ENCODE measurements at regions not wholly inside any gene's neighbourhood (a gene's known extent, or its start where the extent isn't known, plus 50 kb on each side); places are given as distances from the start of the nearest gene placed in this dataset.

- Mint-ChIP-seq H3K27me3 (peaks cover 2% of the 10 kb centered on the region), H3K4me3 (no peak overlapping the region), H3K4me1 (peaks cover 2% of the 10 kb centered on the region), H3K27ac (no peak overlapping the region), H3K9me3 (no peaks in the 10 kb centered on the region), H3K36me3 (no peaks in the 10 kb centered on the region)
- DNase-seq (ENCODE audit: low spot score in 2 of 2), result no peak
- no peak for ATAC-seq (ENCODE audit: low read depth)
These were observed 134.0 kb upstream of the PHACTR1 start for GRCh38 chr6:12582421-12583110.

- DNase-seq (ENCODE audit: low spot score in 2 of 2) (no peak), ATAC-seq (ENCODE audit: low read depth) (no peak)
- H3K27ac Mint-ChIP-seq, result no peak overlapping the region
- peaks cover 2% of the 10 kb centered on the region for H3K4me1 Mint-ChIP-seq
- H3K9me3 Mint-ChIP-seq, result no peaks in the 10 kb centered on the region
- no peaks in the 10 kb centered on the region for H3K36me3 Mint-ChIP-seq
- peaks cover 2% of the 10 kb centered on the region for H3K27me3 Mint-ChIP-seq
- no peak overlapping the region for H3K4me3 Mint-ChIP-seq
These were observed 131.7 kb upstream of the PHACTR1 start for GRCh38 chr6:12584631-12585405.

- Mint-ChIP-seq H3K4me3 (no peak overlapping the region), H3K36me3 (no peaks in the 10 kb centered on the region), H3K27ac (no peak overlapping the region), H3K9me3 (no peaks in the 10 kb centered on the region), H3K4me1 (peaks cover 2% of the 10 kb centered on the region), H3K27me3 (peaks cover 2% of the 10 kb centered on the region)
- ATAC-seq (ENCODE audit: low read depth) (no peak), DNase-seq (ENCODE audit: low spot score in 2 of 2) (no peak)
These were observed 131.0 kb upstream of the PHACTR1 start for GRCh38 chr6:12585497-12585958.

- H3K36me3 Mint-ChIP-seq, result no peaks in the 10 kb centered on the region
- no peak overlapping the region for H3K4me3 Mint-ChIP-seq
- no peak overlapping the region for H3K27ac Mint-ChIP-seq
- H3K4me1 Mint-ChIP-seq, result peaks cover 2% of the 10 kb centered on the region
- ATAC-seq (ENCODE audit: low read depth), result no peak
- H3K27me3 Mint-ChIP-seq, result peaks cover 2% of the 10 kb centered on the region
- no peaks in the 10 kb centered on the region for H3K9me3 Mint-ChIP-seq
- DNase-seq (ENCODE audit: low spot score in 2 of 2), result no peak
These were observed 129.7 kb upstream of the PHACTR1 start for GRCh38 chr6:12586721-12587480.

- peaks cover 2% of the 10 kb centered on the region for H3K27me3 Mint-ChIP-seq
- ATAC-seq (ENCODE audit: low read depth) (no peak), DNase-seq (ENCODE audit: low spot score in 2 of 2) (no peak)
- no peak overlapping the region for H3K27ac Mint-ChIP-seq
- H3K36me3 Mint-ChIP-seq, result no peaks in the 10 kb centered on the region
- no peak overlapping the region for H3K4me3 Mint-ChIP-seq
- no peaks in the 10 kb centered on the region for H3K9me3 Mint-ChIP-seq
- H3K4me1 Mint-ChIP-seq, result peaks cover 18% of the 10 kb centered on the region
These were observed 125.7 kb upstream of the PHACTR1 start for GRCh38 chr6:12590901-12591300.

GRCh38 chr6:12592634-12593033 is 123.9 kb upstream of the PHACTR1 start:
- Mint-ChIP-seq H3K36me3 (no peaks in the 10 kb centered on the region), H3K27me3 (no peaks in the 10 kb centered on the region), H3K4me3 (no peak overlapping the region), H3K4me1 (peaks cover 18% of the 10 kb centered on the region), H3K27ac (peak overlapping the region; percentile 32), H3K9me3 (no peaks in the 10 kb centered on the region)
- ATAC-seq (ENCODE audit: low read depth), result no peak
- no peak for DNase-seq (ENCODE audit: low spot score in 2 of 2)

- no peak overlapping the region for H3K4me3 Mint-ChIP-seq
- ATAC-seq (ENCODE audit: low read depth) (no peak), DNase-seq (ENCODE audit: low spot score in 2 of 2) (no peak)
- no peaks in the 10 kb centered on the region for H3K9me3 Mint-ChIP-seq
- peaks cover 18% of the 10 kb centered on the region for H3K4me1 Mint-ChIP-seq
- H3K27ac Mint-ChIP-seq, result peak overlapping the region; percentile 57
- H3K36me3 Mint-ChIP-seq, result no peaks in the 10 kb centered on the region
- no peaks in the 10 kb centered on the region for H3K27me3 Mint-ChIP-seq
These were observed 122.6 kb upstream of the PHACTR1 start for GRCh38 chr6:12593771-12594529.

GRCh38 chr6:12594530-12594893 is 122.1 kb upstream of the PHACTR1 start:
- Mint-ChIP-seq H3K36me3 (no peaks in the 10 kb centered on the region), H3K4me1 (peaks cover 18% of the 10 kb centered on the region), H3K9me3 (no peaks in the 10 kb centered on the region), H3K27me3 (no peaks in the 10 kb centered on the region), H3K4me3 (no peak overlapping the region), H3K27ac (peak overlapping the region; percentile 57)
- DNase-seq (ENCODE audit: low spot score in 2 of 2), result no peak
- no peak for ATAC-seq (ENCODE audit: low read depth)

GRCh38 chr6:12595161-12595811 is 121.3 kb upstream of the PHACTR1 start:
- Mint-ChIP-seq H3K9me3 (no peaks in the 10 kb centered on the region), H3K27ac (peak overlapping the region; percentile 82), H3K36me3 (no peaks in the 10 kb centered on the region), H3K27me3 (peaks cover 2% of the 10 kb centered on the region), H3K4me1 (peaks cover 18% of the 10 kb centered on the region), H3K4me3 (peak overlapping the region; percentile 57)
- peak in 1 of 2 donors; percentile 20 for DNase-seq (ENCODE audit: low spot score in 2 of 2)
- peak; percentile 88 for ATAC-seq (ENCODE audit: low read depth)

GRCh38 chr6:12596731-12597130 is 119.8 kb upstream of the PHACTR1 start:
- Mint-ChIP-seq H3K36me3 (no peaks in the 10 kb centered on the region), H3K4me3 (no peak overlapping the region), H3K4me1 (peaks cover 25% of the 10 kb centered on the region), H3K27me3 (peaks cover 7% of the 10 kb centered on the region), H3K9me3 (no peaks in the 10 kb centered on the region), H3K27ac (no peak overlapping the region)
- DNase-seq (ENCODE audit: low spot score in 2 of 2) (no peak), ATAC-seq (ENCODE audit: low read depth) (no peak)

GRCh38 chr6:12598919-12599318 is 117.6 kb upstream of the PHACTR1 start:
- Mint-ChIP-seq H3K4me1 (peaks cover 31% of the 10 kb centered on the region), H3K4me3 (no peak overlapping the region), H3K27me3 (peaks cover 7% of the 10 kb centered on the region), H3K36me3 (no peaks in the 10 kb centered on the region), H3K27ac (no peak overlapping the region), H3K9me3 (no peaks in the 10 kb centered on the region)
- ATAC-seq (ENCODE audit: low read depth) (no peak), DNase-seq (ENCODE audit: low spot score in 2 of 2) (no peak)

- H3K9me3 Mint-ChIP-seq, result no peaks in the 10 kb centered on the region
- no peak overlapping the region for H3K27ac Mint-ChIP-seq
- H3K4me3 Mint-ChIP-seq, result peak overlapping the region; percentile 45
- DNase-seq (ENCODE audit: low spot score in 2 of 2), result no peak
- no peaks in the 10 kb centered on the region for H3K36me3 Mint-ChIP-seq
- peaks cover 23% of the 10 kb centered on the region for H3K4me1 Mint-ChIP-seq
- ATAC-seq (ENCODE audit: low read depth), result peak; percentile 31
- peaks cover 7% of the 10 kb centered on the region for H3K27me3 Mint-ChIP-seq
These were observed 114.7 kb upstream of the PHACTR1 start for GRCh38 chr6:12601881-12602280.

- Mint-ChIP-seq H3K27me3 (peaks cover 9% of the 10 kb centered on the region), H3K4me1 (peaks cover 23% of the 10 kb centered on the region), H3K27ac (no peak overlapping the region), H3K4me3 (peak overlapping the region; percentile 45), H3K9me3 (no peaks in the 10 kb centered on the region), H3K36me3 (no peaks in the 10 kb centered on the region)
- ATAC-seq (ENCODE audit: low read depth) (no peak), DNase-seq (ENCODE audit: low spot score in 2 of 2) (no peak)
These were observed 114.2 kb upstream of the PHACTR1 start for GRCh38 chr6:12602342-12602741.
